HepG2 (cell line): ENCODE measurements at regions not wholly inside any gene's neighbourhood (a gene's known extent, or its start where the extent isn't known, plus 50 kb on each side); places are given as distances from the start of the nearest gene placed in this dataset.
"Not testable (repeated sequence)": the region's sequence is repeated elsewhere in the genome, so short reads cannot be mapped to it uniquely, and the experiment has no call there.

ENCODE experiments used
- ATAC-seq: fragments of 200-7000 bp; cut with Tn5 transposase; 3 replicates; pipeline ENCODE4 v1.9.1; 2020; ENCODE audit warnings: mild to moderate bottlenecking, moderate library complexity
- BruUV-seq: library from RNA; stranded (reverse); fragments of 400-500 nt; replicated peaks from 2 replicates; lab custom pipeline; 2021; lab: Mats Ljungman, UMichigan
- CTCF ChIA-PET: fragments of 300-600 bp; formaldehyde crosslinking; extraction: SDS; loops from one replicate; lab custom pipeline; 2021; ENCODE audit warnings: low total read pairs, inconsistent platforms, low intra/inter-chr PET ratio; lab: Yijun Ruan, JAX
- POLR2A ChIA-PET: fragments of 350-600 bp; sonication (Branson Sonifier 250); formaldehyde crosslinking; loops from one replicate; lab custom pipeline; 2020; ENCODE audit warnings: antibody characterized with exemption, inconsistent platforms; lab: Yijun Ruan, JAX
- DNase-seq: peaks from one replicate; pipeline ENCODE4 v3.0.0-alpha.2; 2015; ENCODE audit warnings: low spot score
- FAIRE-seq: peaks from 3 replicates; lab custom pipeline; 2011; peaks lifted over from hg19 to GRCh38; lab: Jason Lieb, UNC
- H2AFZ ChIP-seq: one replicate; pipeline ENCODE4 v1.6.1; 2011; ENCODE audit warnings: low read length, inconsistent platforms
- H3K27ac ChIP-seq: fragments of 300-600 bp; 3 replicates; pipeline ENCODE4 v1.8.0; 2011; ENCODE audit warnings: mixed run types, mild to moderate bottlenecking, mixed read lengths, low read length, inconsistent platforms; ENCODE audit not compliant: insufficient read depth; ENCODE audit errors: extremely low read length
- H3K27me3 ChIP-seq, 2 experiments: fragments of 200-600 bp in 1 of 2; 2 replicates in 1 of 2; 3 replicates in 1 of 2; pipeline versions ENCODE4 v1.6.0 to v1.8.0; 2011; ENCODE audit warnings: low read length in 2 of 2, mild to moderate bottlenecking in 2 of 2, moderate library complexity in 2 of 2, inconsistent platforms in 1 of 2; ENCODE audit not compliant: insufficient read depth in 2 of 2, control insufficient read depth in 1 of 2
- H3K36me3 ChIP-seq, 2 experiments: fragments of 200-600 bp in 1 of 2; replicated peaks in 1 of 2; 2 replicates in 1 of 2; 3 replicates in 1 of 2; pipeline versions ENCODE4 v1.5.1 to v1.8.0; 2011; ENCODE audit warnings: low read length in 2 of 2, inconsistent platforms in 1 of 2; ENCODE audit not compliant: insufficient read depth in 2 of 2, control insufficient read depth in 1 of 2
- H3K4me1 ChIP-seq: 2 replicates; pipeline ENCODE4 v1.5.1; 2012; ENCODE audit warnings: low read length, inconsistent platforms; ENCODE audit not compliant: insufficient read depth
- H3K4me2 ChIP-seq: 2 replicates; pipeline ENCODE4 v1.6.0; 2011; ENCODE audit warnings: low read depth, low read length, inconsistent platforms
- H3K4me3 ChIP-seq, 3 experiments: fragments of 200-600 bp in 1 of 3; sonication (generic), shearing (Covaris generic) in 1 of 3; replicated peaks in 1 of 3; 2 replicates each; pipeline ENCODE4 v1.5.1; 2011 to 2016; ENCODE audit warnings: low read length in 3 of 3, inconsistent platforms in 2 of 3, low read depth in 2 of 3, mild to moderate bottlenecking in 2 of 3, control low read depth in 1 of 3, mixed read lengths in 1 of 3; ENCODE audit not compliant: insufficient read depth in 1 of 3
- H3K79me2 ChIP-seq: one replicate; pipeline ENCODE4 v1.6.1; 2011; ENCODE audit warnings: low read length, inconsistent platforms; ENCODE audit not compliant: insufficient read depth
- H3K9ac ChIP-seq: 2 replicates; pipeline ENCODE4 v1.6.0; 2011; ENCODE audit warnings: mild to moderate bottlenecking, low read depth, low read length, inconsistent platforms; ENCODE audit not compliant: insufficient read depth
- H3K9me3 ChIP-seq: 2 replicates; pipeline ENCODE4 v1.5.1; 2012; ENCODE audit warnings: mild to moderate bottlenecking, low read length
- H4K20me1 ChIP-seq: 2 replicates; pipeline ENCODE4 v1.6.0; 2011; ENCODE audit warnings: inconsistent platforms, mild to moderate bottlenecking, low read length, moderate library complexity; ENCODE audit not compliant: insufficient read depth
- CREM ChIP-seq, 2 experiments: sonication (generic) in 1 of 2; formaldehyde crosslinking in 1 of 2; IDR thresholded peaks; 2 replicates each; pipeline versions ENCODE4 v1.4.0 to v1.6.1; 2016 to 2020; ENCODE audit warnings: antibody characterized with exemption in 1 of 2, mild to moderate bottlenecking in 1 of 2, missing genetic modification reagents in 1 of 2
- KDM5B ChIP-seq: sonication (generic); formaldehyde crosslinking; IDR thresholded peaks from 2 replicates; pipeline ENCODE4 v1.4.0; 2020; ENCODE audit warnings: missing genetic modification reagents, mild to moderate bottlenecking, borderline replicate concordance
- MEF2D ChIP-seq: sonication (generic); formaldehyde crosslinking; IDR thresholded peaks from 2 replicates; pipeline ENCODE4 v1.5.1; 2020; ENCODE audit warnings: mild to moderate bottlenecking, missing genetic modification reagents
- MTA3 ChIP-seq: sonication (generic); formaldehyde crosslinking; IDR thresholded peaks from 2 replicates; pipeline ENCODE4 v1.4.0; 2020; ENCODE audit warnings: missing genetic modification reagents
- RARG ChIP-seq: sonication (generic); formaldehyde crosslinking; IDR thresholded peaks from 2 replicates; pipeline ENCODE4 v1.4.0; 2020; ENCODE audit warnings: low read depth, mild to moderate bottlenecking, missing genetic modification reagents
- REPIN1 ChIP-seq: sonication (generic); formaldehyde crosslinking; IDR thresholded peaks from 2 replicates; pipeline ENCODE4 v1.8.0; 2022; ENCODE audit warnings: missing genetic modification reagents, low read depth, mild to moderate bottlenecking, borderline replicate concordance
- TCF7 ChIP-seq: sonication (generic); IDR thresholded peaks from 2 replicates; pipeline ENCODE4 v1.6.1; 2016; ENCODE audit warnings: antibody characterized with exemption, low read depth
- ZNF274 ChIP-seq: sonication (generic); formaldehyde crosslinking; IDR thresholded peaks from 2 replicates; pipeline ENCODE4 v1.5.1; 2020; ENCODE audit warnings: mild to moderate bottlenecking, missing genetic modification reagents
- ZNF335 ChIP-seq: sonication (generic); formaldehyde crosslinking; IDR thresholded peaks from 2 replicates; pipeline ENCODE4 v1.4.0; 2020; ENCODE audit warnings: missing genetic modification reagents
- ZNF674 ChIP-seq: sonication (generic); formaldehyde crosslinking; IDR thresholded peaks from 2 replicates; pipeline ENCODE4 v1.5.0; 2020; ENCODE audit warnings: low read depth, mild to moderate bottlenecking, missing genetic modification reagents
- ZNF781 ChIP-seq: sonication (generic); formaldehyde crosslinking; IDR thresholded peaks from 2 replicates; pipeline ENCODE4 v1.5.1; 2020; ENCODE audit warnings: borderline replicate concordance, mild to moderate bottlenecking, missing genetic modification reagents; ENCODE audit errors: not compliant biosample characterization
- ZNF839 ChIP-seq: sonication (generic); formaldehyde crosslinking; IDR thresholded peaks from 2 replicates; pipeline ENCODE4 v1.4.0; 2020; ENCODE audit warnings: missing genetic modification reagents, mild to moderate bottlenecking, borderline replicate concordance
- ZSCAN21 ChIP-seq: sonication (generic); formaldehyde crosslinking; IDR thresholded peaks from 2 replicates; pipeline ENCODE4 v1.8.0; 2022; ENCODE audit warnings: mild to moderate bottlenecking, missing genetic modification reagents, moderate library complexity, borderline replicate concordance
- WGBS: methylation state at CpG from one replicate; pipeline ENCODE4 v1.1.6; 2017; ENCODE audit warnings: low lambda C conversion rate; 5-methylcytosine and 5-hydroxymethylcytosine counted together
- in situ Hi-C: cut with HindIII; loops from 2 replicates; pipeline ENCODE4 v1.10.0; 2017; ENCODE audit warnings: low pct_unique_long_range_greater_than_20kb; ENCODE audit not compliant: extremely low pct_ligation_motif_present
- intact Hi-C: fragments of 100-400 bp; cut with micrococcal nuclease; formaldehyde crosslinking; loops from one replicate; pipeline ENCODE4 v1.10.0; 2022; ENCODE audit not compliant: unreplicated experiment

DNA sequence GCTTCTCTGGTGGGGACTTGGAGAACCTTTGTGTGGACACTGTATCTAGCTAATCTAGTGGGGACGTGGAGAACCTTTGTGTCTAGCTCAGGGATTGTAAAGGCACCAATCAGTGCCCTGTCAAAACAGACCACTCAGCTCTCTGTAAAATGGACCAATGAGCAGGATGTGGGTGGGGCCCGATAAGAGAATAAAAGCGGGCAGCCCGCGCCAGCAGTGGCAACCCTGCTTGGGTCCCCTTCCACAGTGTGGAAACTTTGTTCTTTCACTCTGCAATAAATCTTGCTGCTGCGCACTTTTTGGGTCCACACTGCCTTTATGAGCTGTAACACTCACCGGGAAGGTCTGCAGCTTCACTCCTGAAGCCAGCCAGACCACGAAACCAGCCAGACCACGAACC, 365.4 kb downstream of the DNAH5 start:
- not testable (repeated sequence) for BruUV-seq

DNA sequence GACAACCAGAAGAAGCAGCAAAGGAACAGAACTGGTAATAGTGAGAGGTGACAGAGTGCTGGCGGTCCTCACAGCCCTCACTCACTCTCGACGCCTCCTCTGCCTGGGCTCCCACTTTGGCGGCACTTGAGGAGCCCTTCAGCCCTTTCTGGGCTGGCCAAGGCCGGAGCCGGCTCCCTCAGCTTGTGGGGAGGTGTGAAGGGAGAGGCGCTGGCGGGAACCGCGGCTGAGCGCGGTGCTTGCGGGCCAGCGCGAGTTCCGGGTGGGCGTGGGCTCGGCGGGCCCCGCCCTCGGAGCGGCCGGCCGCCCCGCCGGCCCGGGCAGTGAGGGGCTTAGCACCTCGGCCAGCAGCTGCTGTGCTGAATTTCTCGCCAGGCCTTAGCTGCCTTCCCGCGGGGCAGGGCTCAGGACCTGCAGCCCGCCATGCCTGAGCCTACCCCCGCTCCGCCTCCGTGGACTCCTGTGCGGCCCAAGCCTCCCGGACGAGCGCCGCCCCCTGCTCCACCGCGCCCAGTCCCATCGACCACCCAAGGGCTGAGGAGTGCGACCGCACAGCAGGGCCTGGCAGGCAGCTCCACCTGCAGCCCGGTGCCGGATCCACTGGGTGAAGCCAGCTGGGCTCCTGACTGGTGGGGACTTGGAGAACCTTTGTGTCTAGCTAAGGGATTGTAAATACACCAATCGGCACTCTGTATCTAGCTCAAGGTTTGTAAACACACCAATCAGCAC, 366.0 kb downstream of the DNAH5 start:
- intact Hi-C loops, CTCF ChIA-PET, H3K4me3 ChIP-seq, in situ Hi-C loops, BruUV-seq, H3K4me1 ChIP-seq, H2AFZ ChIP-seq, POLR2A ChIA-PET, FAIRE-seq, H3K4me2 ChIP-seq, H3K9ac ChIP-seq, ATAC-seq, H4K20me1 ChIP-seq, DNase-seq, H3K27me3 ChIP-seq, H3K79me2 ChIP-seq, H3K36me3 ChIP-seq, H3K27ac ChIP-seq: not testable (repeated sequence)
- 77% methylated on average over 9 of the region's 48 CpGs for WGBS
- peaks cover 55% of the 10 kb centered on the region for H3K9me3 ChIP-seq

More for the DNA sequence above, 365.4 kb downstream of the DNAH5 start:
- in situ Hi-C loops, H3K4me1 ChIP-seq, H2AFZ ChIP-seq, H3K9ac ChIP-seq, H3K4me3 ChIP-seq, CTCF ChIA-PET, H3K36me3 ChIP-seq, H3K27ac ChIP-seq, H3K4me2 ChIP-seq, ATAC-seq, FAIRE-seq, H3K27me3 ChIP-seq, H4K20me1 ChIP-seq, POLR2A ChIA-PET, H3K79me2 ChIP-seq, intact Hi-C loops, DNase-seq: not testable (repeated sequence)
- peaks cover 55% of the 10 kb centered on the region for H3K9me3 ChIP-seq
- 50% methylated on average over 9 of the region's 9 CpGs for WGBS

DNA sequence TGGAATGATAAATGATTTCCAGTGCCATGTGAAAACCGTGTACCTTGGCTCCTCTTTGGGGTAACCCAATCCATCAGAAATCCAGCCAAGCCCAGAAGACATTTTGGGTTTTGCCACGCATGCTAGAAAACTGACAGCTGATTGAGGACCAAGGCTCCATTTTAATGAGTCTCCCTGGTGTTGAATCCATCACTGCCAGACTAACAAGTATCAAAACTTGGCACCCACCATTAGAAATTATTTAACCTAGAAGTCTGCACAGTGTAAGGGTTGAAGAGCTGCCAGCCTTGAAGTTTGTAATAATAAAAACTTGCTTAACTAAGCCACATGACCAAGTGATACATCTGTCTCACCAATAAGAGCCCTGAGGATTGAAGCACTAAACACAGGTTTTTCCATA, 369.9 kb downstream of the DNAH5 start:
- FAIRE-seq: no peak
- Histone ChIP-seq H3K27ac (no peak overlapping the region), H3K9ac (no peak overlapping the region), H3K79me2 (no peaks in the 10 kb centered on the region), H3K27me3 (no peaks in the 10 kb centered on the region; a peak in 1 of 5 replicates), H3K4me1 (no peaks in the 10 kb centered on the region), H2AFZ (no peak overlapping the region), H3K36me3 (no peaks in the 10 kb centered on the region), H3K9me3 (peaks cover 64% of the 10 kb centered on the region), H3K4me2 (no peak overlapping the region), H3K4me3 (no peak overlapping the region), H4K20me1 (no peaks in the 10 kb centered on the region)
- ChIA-PET POLR2A (no interaction called here), CTCF (no interaction called here)
- no TSS peak for BruUV-seq
- DNase-seq: no peak
- in situ Hi-C loops (no loop called here), intact Hi-C loops (no loop called here)
- no peak for ATAC-seq
- WGBS: 25% methylated on average over 2 of the region's 2 CpGs
- TF ChIP-seq ZNF274 (CRISPR knock-in tag) (no peak), CREM (IDR thresholded peaks at IDR 0.05) (no peak), CREM (CRISPR knock-in tag; IDR thresholded peaks at IDR 0.05) (no peak), ZNF839 (CRISPR knock-in tag) (no peak), ZNF674 (CRISPR knock-in tag) (no peak), ZNF335 (CRISPR knock-in tag) (no peak), ZNF781 (CRISPR knock-in tag) (no peak), TCF7 (no peak), ZSCAN21 (CRISPR knock-in tag) (no peak), MEF2D (CRISPR knock-in tag) (no peak), RARG (CRISPR knock-in tag) (no peak), REPIN1 (no peak), KDM5B (no peak), MTA3 (CRISPR knock-in tag) (no peak)
